AG08395 (cell line): ENCODE measurements at regions not wholly inside any gene's neighbourhood (a gene's known extent, or its start where the extent isn't known, plus 50 kb on each side); places are given as distances from the start of the nearest gene placed in this dataset.

Experiments used
- DNase-seq: peaks from one replicate; pipeline ENCODE4 v3.0.0; 2012; ENCODE audit warnings: mixed read lengths, low spot score

DNA sequence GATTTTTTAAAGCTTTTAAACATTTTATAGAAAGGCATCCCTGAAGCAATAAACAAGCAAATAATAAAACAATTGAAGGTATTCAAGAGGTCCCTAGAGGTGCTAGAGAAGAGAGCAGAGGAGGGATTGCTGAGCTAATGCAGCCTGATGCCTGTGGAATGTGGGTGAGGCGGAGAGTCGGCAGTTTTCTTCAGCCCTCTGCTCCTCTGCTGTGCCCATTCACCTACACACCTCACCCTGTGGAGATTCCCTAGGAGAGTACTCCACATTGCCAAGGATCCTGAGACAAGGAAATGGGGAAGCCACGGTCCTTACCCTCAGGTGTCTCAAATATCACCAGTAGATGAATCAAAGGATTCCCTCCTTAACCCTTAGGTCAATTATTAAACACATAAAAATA lies 199.8 kb upstream of the POU3F2 start:
- DNase-seq: no peak

DNA sequence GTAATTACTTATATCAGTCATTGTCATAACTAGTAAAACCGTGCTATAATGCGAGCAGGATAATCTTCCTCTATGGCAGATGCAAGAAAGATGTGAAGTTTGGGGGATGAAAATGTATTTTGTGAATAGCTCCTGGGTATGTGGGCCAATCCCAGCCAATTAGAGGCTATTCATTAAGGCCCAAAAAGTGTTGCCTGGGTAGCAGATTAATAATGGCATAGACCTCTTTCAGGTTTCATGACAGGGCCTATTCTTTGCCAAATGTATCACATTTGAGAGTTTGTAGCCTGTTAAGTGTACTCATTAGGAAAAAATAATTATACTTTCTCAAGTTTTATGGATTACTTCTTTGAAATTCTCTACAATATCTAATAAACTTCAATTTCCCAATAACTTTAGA lies 199.2 kb upstream of the POU3F2 start:
- no peak for DNase-seq

- DNase-seq: no peak
Observed at GRCh38 chr6:98636941-98637340, 197.4 kb upstream of the POU3F2 start.

DNA sequence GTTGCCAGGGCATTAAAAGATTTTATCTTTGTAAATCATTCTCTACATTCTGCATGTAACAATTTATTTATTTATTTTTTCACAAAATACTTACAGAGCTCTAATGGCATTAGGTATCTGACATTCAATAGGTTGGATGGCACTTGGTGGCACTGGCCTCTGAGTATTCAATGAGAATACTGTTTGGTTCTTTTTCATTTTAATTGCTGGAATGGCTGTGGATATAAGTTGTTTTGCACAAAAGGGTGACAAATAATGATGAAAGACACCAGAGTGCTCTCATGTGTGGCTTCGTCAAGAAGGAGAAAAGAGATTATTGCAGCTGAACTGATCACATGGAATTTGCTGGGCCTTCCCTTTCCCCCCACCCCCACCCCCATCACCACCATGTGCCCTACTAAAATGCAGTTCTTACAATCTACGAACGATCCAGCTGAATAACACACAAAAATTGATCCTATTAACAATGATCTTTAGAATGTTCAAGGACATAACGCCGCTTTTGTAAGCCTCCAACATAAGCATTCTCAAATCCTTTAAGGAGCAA lies 195.2 kb upstream of the POU3F2 start:
- no peak for DNase-seq

DNA sequence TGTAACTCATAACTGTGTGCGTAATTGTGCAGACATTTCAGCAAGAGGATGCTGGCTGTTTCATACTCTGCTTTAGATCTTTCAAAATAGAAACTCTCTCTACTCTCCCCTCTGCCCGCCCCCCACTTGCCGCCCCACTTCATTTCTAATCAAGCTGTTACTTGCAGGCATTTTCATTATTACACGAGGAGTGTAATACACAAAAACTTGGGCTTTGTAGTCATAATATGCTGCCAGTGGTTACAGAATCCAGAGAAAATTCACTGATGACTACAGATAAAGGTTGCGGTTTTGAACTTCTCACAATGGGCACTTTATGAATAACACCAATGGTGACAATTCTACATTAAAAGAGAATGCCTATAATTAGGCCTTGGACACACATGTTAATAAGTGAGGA lies 194.0 kb upstream of the POU3F2 start:
- DNase-seq: no peak

DNA sequence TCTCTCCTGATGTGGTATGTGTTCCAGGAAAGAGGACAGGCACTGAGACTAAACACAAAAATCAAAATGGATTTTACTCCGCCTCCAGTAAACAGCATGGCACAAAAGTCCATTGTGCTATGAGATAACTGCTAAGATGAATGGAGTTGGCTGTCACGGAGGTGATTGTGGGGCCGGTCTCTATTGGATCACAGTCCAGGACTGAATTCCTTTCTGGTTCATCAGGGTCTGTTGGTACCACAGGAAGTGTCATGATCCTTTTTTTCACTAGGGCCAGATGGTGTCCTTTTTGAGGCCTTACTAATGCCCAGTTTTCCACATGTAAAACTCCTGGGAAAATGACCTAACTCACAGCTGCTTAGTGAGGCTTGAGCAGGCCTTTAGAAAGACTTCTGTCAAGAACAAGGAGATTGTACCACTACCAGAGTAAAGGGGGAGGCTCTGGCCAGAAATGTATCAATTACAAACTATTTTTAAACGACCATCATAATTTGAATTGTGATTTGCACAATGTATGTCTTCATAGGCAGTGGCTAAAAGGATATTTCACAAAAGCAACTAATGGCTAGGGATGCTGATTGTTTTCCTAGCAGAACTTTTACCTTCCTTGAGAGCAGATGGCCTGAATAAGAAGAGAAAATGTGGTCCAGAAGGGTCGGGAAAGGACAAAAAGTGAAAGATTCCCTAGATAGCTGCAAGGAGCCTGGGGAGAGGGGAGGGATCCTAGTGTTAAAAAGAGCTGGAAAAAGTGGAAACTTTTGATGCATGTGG lies 192.2 kb upstream of the POU3F2 start:
- peak; percentile 1 for DNase-seq

DNA sequence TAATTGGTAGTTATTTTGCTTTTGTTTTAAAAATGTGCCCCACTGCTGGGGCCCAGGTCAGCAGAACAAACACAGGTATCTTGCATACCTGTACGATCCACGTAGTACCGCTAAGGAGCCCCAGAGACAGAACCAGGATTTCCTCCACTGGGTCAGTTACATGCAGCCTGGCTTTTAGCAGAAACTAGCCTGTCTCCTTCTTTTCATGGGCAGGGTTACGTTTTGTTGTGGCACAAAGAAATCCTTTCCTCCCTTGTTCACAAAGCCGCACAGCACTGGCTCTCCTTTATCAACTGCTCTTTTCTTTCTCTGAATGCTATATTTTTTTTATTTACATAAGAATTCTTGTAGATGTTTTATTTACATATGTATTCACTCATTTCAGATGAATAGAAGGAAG lies 190.3 kb upstream of the POU3F2 start:
- DNase-seq: no peak

GRCh38 chr6:98648211-98648914 lies 186.0 kb upstream of the POU3F2 start:
- DNase-seq: no peak

DNA sequence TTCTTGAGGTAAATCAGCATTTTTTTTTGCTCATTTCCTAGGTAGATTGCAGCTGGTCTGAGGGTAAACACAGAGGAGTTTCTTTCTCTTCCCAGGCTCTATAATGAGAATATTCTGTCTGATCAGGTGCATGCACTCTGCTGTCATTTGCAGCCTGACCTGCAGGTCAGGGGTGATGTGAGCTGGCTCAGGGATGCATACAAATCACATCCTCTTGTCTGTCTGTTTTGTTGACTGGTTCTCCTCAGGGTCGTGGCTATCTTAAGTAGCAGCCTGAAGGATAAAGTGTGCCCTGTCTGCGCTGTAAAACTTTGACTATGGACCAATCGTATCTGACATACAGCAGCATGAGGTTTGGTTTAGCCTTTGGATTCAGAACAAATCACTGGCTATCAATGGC lies 183.4 kb upstream of the POU3F2 start:
- DNase-seq: no peak

GRCh38 chr6:98653179-98653578 lies 181.2 kb upstream of the POU3F2 start:
- DNase-seq: no peak

GRCh38 chr6:98657764-98658163 lies 176.6 kb upstream of the POU3F2 start:
- peak; percentile 3 for DNase-seq

- DNase-seq: no peak
Observed at GRCh38 chr6:98669371-98669770, 165.0 kb upstream of the POU3F2 start.

DNA sequence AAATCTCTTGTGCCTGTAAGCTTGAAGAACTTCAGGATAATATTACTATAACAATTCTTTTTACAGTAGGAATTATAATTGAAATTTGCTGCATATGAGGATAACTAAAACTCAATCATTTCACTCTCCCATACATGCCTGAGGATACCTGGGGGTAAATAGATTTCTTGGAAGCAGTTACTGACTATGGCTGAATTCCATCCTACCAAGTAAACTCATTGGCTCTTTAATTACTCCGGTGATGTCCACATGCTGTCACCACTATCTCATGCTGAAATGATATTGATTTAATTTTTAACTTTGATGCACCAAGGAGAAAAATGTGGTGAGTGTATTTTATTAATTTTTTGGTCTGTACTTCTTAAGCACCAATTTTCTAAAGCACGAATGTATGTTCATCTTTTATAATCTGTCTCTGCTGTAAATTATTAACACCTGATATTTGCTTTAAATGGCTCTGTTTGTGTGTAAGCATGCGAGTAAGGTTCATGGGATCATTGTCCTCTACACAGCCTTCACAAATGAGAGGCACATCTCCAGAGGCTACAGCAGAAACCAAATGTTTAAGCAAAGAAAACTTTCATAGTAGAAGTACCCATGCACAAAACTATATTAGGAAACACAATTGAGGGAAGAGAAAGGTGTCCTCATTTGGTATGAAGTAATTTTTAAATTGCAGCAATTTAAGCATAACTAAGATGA lies 164.2 kb upstream of the POU3F2 start:
- DNase-seq: no peak

GRCh38 chr6:98672681-98673475 lies 161.5 kb upstream of the POU3F2 start:
- DNase-seq: no peak

- DNase-seq: no peak
Observed at GRCh38 chr6:98678481-98678880, 155.9 kb upstream of the POU3F2 start.

DNA sequence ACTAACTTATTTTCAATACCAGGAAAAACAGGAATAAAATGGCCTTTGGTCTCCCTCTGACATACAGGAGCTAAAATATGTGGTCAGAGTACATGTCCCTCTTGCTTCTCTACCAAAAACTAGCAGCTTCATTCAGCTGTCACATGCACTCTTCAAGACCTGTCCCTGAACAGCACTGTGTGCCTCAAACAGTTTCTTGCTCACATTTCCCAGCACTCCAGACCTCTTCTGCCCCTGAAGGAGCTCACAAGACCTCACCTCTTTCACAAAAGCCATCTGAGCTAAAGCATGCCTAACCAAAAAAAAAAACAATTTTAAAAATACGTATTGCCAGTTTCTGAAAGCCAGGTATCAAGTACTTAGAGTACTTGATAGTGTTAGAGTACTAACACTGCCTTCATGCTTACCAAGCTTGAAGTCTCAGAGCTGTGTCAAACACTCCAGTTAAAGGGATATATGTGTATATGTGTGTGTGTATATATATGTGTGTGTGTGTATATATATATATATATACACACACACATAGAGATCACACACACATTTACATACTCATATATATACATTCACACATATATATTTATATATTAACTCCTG lies 148.3 kb upstream of the POU3F2 start:
- DNase-seq: no peak

DNA sequence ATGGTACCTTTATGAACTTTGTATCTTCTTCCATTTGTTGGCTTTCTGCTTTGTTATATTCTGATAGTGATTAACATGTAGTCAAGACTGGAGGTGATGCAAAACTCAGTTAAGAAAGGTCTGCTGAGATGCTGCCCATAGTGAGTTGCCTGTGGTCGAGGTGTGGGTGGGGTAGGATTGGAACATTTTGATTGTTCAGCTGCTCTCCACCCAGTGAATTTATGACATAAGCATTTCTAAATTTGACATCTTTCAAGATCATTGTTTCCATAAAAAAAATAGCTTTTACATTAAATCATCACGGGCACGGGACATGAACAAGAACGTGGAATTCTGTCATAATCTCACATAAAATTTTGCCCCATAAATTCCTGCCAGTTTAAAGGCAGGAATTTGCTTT lies 146.6 kb upstream of the POU3F2 start:
- DNase-seq: no peak

GRCh38 chr6:98695091-98695801 lies 139.1 kb upstream of the POU3F2 start:
- DNase-seq: no peak

DNA sequence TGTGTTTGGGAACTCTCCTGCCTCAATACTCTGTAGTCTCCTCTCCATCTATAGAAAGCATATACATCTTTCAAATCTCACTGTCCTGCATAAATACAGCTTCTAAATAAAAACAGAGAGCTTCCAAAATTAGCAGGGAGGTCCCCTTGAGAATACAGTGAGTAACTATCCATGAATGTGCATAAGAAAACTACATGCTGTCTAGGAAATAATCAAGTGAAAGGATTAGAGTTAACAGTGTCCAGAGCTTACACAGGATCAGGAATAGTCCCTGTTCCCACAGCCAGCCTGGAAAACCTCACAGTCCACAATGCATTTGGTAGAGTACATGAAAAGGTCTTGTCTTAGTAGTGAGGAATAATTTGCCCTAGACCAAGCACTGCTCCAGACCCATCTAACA lies 123.0 kb upstream of the POU3F2 start:
- no peak for DNase-seq

DNA sequence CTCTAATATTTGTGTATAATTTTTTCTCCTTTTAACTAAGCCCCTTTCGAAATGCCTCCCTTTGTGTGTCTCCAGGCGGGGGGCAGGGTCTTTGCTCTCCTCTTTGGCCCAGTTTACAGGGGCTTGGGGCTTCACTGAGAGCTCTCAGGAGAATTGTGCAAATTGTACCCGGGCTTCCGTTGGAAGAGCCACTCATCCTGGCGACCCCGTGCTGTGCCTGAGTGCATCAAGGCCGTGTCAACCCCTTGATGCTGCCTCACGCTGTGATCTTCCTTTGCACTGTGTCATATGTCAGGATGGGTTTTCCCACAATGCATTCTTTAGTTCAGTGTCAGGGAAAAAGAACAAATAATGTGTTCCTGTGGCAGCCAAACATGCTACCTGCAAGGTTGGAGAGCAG lies 118.0 kb upstream of the POU3F2 start:
- no peak for DNase-seq

- DNase-seq: no peak
Observed at GRCh38 chr6:98717322-98717877, 117.0 kb upstream of the POU3F2 start.
